ENCODE measurements at regions not wholly inside any gene's neighbourhood (a gene's known extent, or its start where the extent isn't known, plus 50 kb on each side); places are given as distances from the start of the nearest gene placed in this dataset.
"Not testable (repeated sequence)": the region's sequence is repeated elsewhere in the genome, so short reads cannot be mapped to it uniquely, and the experiment has no call there.

DNA sequence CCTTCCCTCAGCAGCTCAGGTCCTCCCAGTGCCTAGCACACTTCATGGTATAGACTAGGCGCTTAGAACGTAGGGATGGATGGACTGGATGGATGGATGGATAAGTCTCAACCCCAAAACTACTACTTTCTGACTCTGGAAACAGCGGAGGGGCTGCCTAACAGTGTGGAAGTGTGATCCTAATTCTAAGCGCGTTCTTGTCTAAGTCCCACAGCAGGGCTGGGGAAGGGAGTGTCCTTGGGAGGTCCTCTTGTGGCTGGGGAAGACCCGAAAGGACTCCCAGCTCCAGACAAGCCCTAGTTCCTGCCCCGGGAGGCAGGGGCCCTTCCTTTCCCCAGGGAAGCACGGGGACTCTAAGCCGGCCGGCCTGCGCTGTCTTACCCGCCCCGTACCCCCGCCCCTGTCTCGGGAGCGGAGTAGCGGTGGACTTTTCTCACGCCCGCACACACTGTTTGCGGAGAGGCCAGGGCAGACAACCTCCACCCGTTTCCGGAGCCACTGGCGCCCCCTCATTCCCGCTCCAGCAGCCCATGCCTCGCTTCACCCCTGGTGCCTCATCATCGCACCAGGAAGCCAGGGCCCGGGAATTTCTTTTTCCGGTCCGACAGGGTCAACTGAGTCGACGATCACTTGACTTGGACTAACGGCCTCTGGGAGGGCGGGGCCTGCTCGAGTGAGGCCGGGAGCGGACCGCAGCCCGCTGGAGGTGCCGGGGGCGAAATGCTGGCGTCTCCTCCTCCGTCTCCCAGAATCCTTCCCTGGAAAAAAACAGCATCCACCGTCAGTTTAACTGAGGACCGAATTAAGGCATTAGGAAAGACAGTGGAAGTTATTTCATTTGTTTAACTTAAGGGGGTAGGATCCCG, 133.3 kb downstream of the TBC1D2B start:
- intact Hi-C loops (cut with DNase I), result no loop called here
- Histone ChIP-seq H3K36me3 (no peaks in the 10 kb centered on the region), H3K27ac (peak overlapping the region; percentile 49 to 76 (median 74)), H3K27me3 (no peaks in the 10 kb centered on the region), H3K4me1 (peaks cover 3 to 6% of the 10 kb centered on the region in 2 donors), H3K9me3 (no peaks in the 10 kb centered on the region), H3K4me3 (replicated peaks in 1 of 3) (peak overlapping the region in 2 of 3 donors; percentile 3 to 28)
- 15 to 19% methylated on average over 22 to 23 of the region's 45 CpGs for WGBS, 2 donors
- TF ChIP-seq CTCF (IDR thresholded peaks at IDR 0.05), result no peak
- TF ChIP-seq POLR2A (IDR thresholded peaks at IDR 0.05), result no peak
- DNase-seq, result peak; percentile 84 to 88

DNA sequence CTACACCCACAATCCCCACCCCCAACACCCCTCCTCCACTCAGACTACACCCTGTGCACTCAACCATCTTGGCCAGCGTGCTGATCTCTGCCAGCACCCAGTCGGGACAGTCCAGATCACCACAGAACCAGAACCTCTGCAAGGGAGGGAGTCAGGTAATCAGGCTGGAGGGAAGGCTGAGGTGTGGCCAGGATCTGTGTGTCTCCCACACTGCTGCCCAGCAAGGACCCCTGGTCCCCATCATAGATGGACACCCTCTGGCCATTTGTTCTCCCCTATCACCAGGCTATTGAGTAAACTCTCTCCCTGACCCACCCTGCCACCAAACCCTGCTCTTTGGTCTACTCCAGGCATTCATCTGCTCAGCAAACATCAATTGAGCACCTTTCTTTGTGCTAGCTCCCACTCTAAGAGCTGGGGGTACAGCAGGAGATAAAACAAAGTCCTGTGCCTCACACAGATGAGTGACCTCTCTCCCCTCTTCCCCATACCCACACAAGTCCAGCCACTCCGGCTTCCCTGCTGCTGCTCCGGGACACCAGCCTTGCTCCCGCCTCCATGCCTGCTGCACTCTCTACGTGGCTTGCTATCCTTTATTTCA, 134.8 kb downstream of the TBC1D2B start:
- Histone ChIP-seq H3K27me3 (no peaks in the 10 kb centered on the region), H3K27ac (no peak overlapping the region), H3K4me1 (peaks cover 3 to 6% of the 10 kb centered on the region in 2 donors), H3K36me3 (no peaks in the 10 kb centered on the region), H3K4me3 (replicated peaks in 1 of 3) (no peak overlapping the region), H3K9me3 (no peaks in the 10 kb centered on the region)
- intact Hi-C loops (cut with DNase I), result no loop called here
- no peak for DNase-seq
- TF ChIP-seq POLR2A (IDR thresholded peaks at IDR 0.05) (no peak), CTCF (IDR thresholded peaks at IDR 0.05) (no peak)
- WGBS, 2 donors, result 77 to 87% methylated on average over 5 to 6 of the region's 6 CpGs

DNA sequence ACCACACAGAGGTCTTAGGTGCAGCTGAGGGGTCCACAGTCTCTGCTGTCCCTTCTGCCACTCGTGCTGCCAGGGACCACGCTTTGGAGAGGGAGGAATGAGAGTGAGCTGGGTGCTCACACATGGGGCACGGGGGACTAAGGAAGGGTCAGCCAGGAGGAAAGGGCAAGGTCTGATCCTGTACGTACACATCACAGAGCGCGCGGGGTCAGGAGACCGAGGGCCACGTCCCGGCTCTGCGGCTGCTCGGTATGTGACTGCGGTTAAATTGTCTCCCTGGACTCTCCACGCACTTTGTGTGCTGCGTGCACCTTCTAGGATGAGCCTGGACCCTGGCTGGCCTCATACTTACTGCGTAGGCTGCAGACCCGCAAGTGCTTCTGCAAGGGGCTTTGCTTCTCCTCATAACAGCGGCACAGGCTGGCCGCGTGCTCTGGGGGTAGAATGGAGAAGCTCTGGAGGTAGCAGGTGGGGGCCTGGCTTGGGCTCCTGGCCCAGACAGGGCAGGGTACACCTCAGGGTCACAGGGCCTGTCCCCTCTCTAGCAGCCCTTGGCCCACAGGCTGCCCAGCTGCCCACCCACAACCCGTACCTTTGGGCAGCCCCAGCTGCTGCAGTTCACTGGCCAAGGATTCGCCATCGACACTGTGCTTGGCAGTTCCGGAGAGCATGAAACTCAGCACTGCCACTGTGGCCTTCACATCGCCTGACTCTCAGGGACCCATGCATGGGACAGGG, 136.3 kb downstream of the TBC1D2B start:
- H3K4me1 ChIP-seq; DNase-seq; H3K4me3 ChIP-seq (replicated peaks in 1 of 3); H3K9me3 ChIP-seq; intact Hi-C loops (cut with DNase I); H3K36me3 ChIP-seq; H3K27ac ChIP-seq; H3K27me3 ChIP-seq: not testable (repeated sequence)
- 90 to 91% methylated on average over 3 to 7 of the region's 25 CpGs for WGBS, 2 donors

- H3K36me3 ChIP-seq, result no peaks in the 10 kb centered on the region
- DNase-seq, result no peak
- no peaks in the 10 kb centered on the region for H3K27me3 ChIP-seq
- TF ChIP-seq CTCF (IDR thresholded peaks at IDR 0.05), result no peak
- TF ChIP-seq POLR2A (IDR thresholded peaks at IDR 0.05), result no peak
- 77 to 81% methylated on average over 6 to 7 of the region's 8 CpGs for WGBS, 2 donors
- intact Hi-C loops (cut with DNase I), result no loop called here
- no peak overlapping the region for H3K4me3 ChIP-seq (replicated peaks in 1 of 3)
- peaks cover 3 to 6% of the 10 kb centered on the region in 2 donors for H3K4me1 ChIP-seq
- H3K9me3 ChIP-seq, result no peaks in the 10 kb centered on the region
- no peak overlapping the region for H3K27ac ChIP-seq
These were observed 137.0 kb downstream of the TBC1D2B start for GRCh38 chr15:77940381-77940947.

- TF ChIP-seq CTCF (IDR thresholded peaks at IDR 0.05) (no peak), POLR2A (IDR thresholded peaks at IDR 0.05) (no peak)
- DNase-seq, result no peak
- intact Hi-C loops (cut with DNase I), result no loop called here
- Histone ChIP-seq H3K4me3 (replicated peaks in 1 of 3) (no peak overlapping the region), H3K27me3 (no peaks in the 10 kb centered on the region), H3K27ac (no peak overlapping the region), H3K9me3 (no peaks in the 10 kb centered on the region), H3K4me1 (peaks cover 1 to 3% of the 10 kb centered on the region in 2 donors), H3K36me3 (no peaks in the 10 kb centered on the region)
- WGBS, 2 donors, result 83 to 91% methylated on average over 12 of the region's 12 CpGs
These were observed 137.7 kb downstream of the TBC1D2B start for GRCh38 chr15:77939851-77940250.

DNA sequence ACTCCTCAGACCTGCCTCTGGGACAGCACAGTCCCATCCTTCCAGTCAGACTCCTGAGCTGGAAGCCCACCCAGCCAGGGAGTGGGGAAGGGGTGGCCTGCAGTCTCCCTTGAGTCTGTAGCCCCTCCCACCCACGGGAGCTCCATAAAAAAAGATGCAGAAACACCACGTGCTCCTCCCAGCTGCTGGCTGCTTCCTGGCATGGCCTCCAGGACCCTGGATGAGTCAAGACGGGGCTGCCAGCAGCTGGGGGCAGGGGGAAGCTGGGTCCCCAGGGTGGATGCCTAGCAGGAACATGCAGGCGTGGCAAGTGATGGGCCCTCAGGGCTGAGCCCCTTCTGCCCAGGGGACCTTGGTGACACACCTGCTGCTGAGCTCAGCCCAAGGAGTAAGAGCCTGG, 138.5 kb downstream of the TBC1D2B start:
- H3K4me1 ChIP-seq; H3K9me3 ChIP-seq; intact Hi-C loops (cut with DNase I); H3K4me3 ChIP-seq (replicated peaks in 1 of 3); DNase-seq; H3K36me3 ChIP-seq; H3K27ac ChIP-seq; H3K27me3 ChIP-seq: not testable (repeated sequence)
- 56 to 64% methylated on average over 3 to 4 of the region's 4 CpGs for WGBS, 2 donors

DNA sequence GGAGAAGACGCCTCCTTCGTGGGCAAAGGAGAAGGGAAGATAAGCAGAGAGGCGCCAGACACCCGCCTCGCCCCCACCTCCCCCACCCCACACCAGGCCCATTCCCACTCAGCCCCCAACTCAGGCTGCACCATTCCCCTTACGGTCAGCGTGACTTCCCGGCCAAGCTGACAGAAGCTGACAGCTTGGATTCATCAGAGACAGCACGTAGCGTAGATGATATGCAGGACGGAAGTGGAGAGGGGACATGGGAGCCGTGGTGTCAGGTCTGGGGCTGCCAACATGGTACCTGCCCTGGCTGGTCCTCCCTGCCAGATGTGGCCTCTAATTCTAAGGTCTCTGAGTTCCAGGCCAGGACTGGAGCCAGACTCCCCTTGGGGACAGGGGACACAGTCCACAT, 139.0 kb downstream of the TBC1D2B start:
- H3K4me3 ChIP-seq (replicated peaks in 1 of 3); H3K27ac ChIP-seq; H3K9me3 ChIP-seq; DNase-seq; H3K36me3 ChIP-seq; H3K27me3 ChIP-seq; H3K4me1 ChIP-seq; intact Hi-C loops (cut with DNase I): not testable (repeated sequence)
- 85 to 86% methylated on average over 11 to 12 of the region's 12 CpGs for WGBS, 2 donors

DNA sequence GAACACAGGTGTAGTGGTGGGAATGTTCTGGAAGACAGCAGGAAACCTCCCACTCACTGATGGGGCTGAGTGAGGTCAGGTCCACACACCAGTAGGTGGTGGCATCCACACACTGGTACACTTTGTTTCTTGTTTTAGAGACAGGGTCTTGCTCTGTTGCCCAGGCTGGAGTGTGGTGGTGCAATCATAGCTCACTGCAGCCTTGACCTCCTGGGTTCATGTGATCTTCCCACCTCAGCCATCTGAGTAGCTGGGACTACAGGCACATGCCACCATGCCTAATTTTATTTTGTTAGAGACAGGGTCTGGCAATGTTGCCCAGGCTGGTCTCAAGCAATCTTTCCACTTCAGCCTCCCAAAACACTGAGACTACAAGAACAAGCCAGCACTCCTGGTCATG, 140.9 kb downstream of the TBC1D2B start:
- H3K36me3 ChIP-seq; H3K4me3 ChIP-seq (replicated peaks in 1 of 3); H3K27ac ChIP-seq; intact Hi-C loops (cut with DNase I); H3K4me1 ChIP-seq; H3K27me3 ChIP-seq; DNase-seq; H3K9me3 ChIP-seq: not testable (repeated sequence)

Data from thyroid gland (tissue), 4 donors.